ENCODE measurements at regions not wholly inside any gene's neighbourhood (a gene's known extent, or its start where the extent isn't known, plus 50 kb on each side); places are given as distances from the start of the nearest gene placed in this dataset.
"Not testable (repeated sequence)": the region's sequence is repeated elsewhere in the genome, so short reads cannot be mapped to it uniquely, and the experiment has no call there.

GRCh38 chr7:130789436-130789835 lies 55.4 kb upstream of the KLF14 start:
- no peaks in the 10 kb centered on the region for H3K4me1 ChIP-seq (ENCODE audit: insufficient read depth, low read length)
- H3K36me3 ChIP-seq (ENCODE audit: insufficient read depth, low read length): no peaks in the 10 kb centered on the region
- H3K4me2 ChIP-seq (ENCODE audit: insufficient read depth, low read length): no peak overlapping the region
- H3K4me3 ChIP-seq (ENCODE audit: insufficient read depth, low read length): no peak overlapping the region
- no peaks in the 10 kb centered on the region for H4K20me1 ChIP-seq (ENCODE audit: insufficient read depth, low read length)
- H2AFZ ChIP-seq (ENCODE audit: low read length): peak overlapping the region; percentile 54
- no peaks in the 10 kb centered on the region for H3K9me3 ChIP-seq (ENCODE audit: low read depth, low read length)
- no peak for TF ChIP-seq CTCF (IDR thresholded peaks at IDR 0.05; ENCODE audit: extremely low read depth, low read depth, low read length)
- DNase-seq (ENCODE audit: insufficient read length, low spot score, missing footprints): no peak
- peaks cover 8% of the 10 kb centered on the region for H3K27me3 ChIP-seq (ENCODE audit: insufficient read depth, low read length)
- no peak overlapping the region for H3K27ac ChIP-seq (ENCODE audit: low read depth, low read length)
- no peaks in the 10 kb centered on the region for H3K79me2 ChIP-seq (ENCODE audit: insufficient read depth, low read length)

- H3K79me2 ChIP-seq (ENCODE audit: insufficient read depth, low read length): no peaks in the 10 kb centered on the region
- H3K36me3 ChIP-seq (ENCODE audit: insufficient read depth, low read length): no peaks in the 10 kb centered on the region
- no peaks in the 10 kb centered on the region for H4K20me1 ChIP-seq (ENCODE audit: insufficient read depth, low read length)
- no peak for TF ChIP-seq CTCF (IDR thresholded peaks at IDR 0.05; ENCODE audit: extremely low read depth, low read depth, low read length)
- no peaks in the 10 kb centered on the region for H3K9me3 ChIP-seq (ENCODE audit: low read depth, low read length)
- H3K4me1 ChIP-seq (ENCODE audit: insufficient read depth, low read length): no peaks in the 10 kb centered on the region
- no peaks in the 10 kb centered on the region for H3K27me3 ChIP-seq (ENCODE audit: insufficient read depth, low read length)
- H3K4me2 ChIP-seq (ENCODE audit: insufficient read depth, low read length): no peak overlapping the region
- no peak for DNase-seq (ENCODE audit: insufficient read length, low spot score, missing footprints)
- H3K4me3 ChIP-seq (ENCODE audit: insufficient read depth, low read length): no peak overlapping the region
- no peak overlapping the region for H2AFZ ChIP-seq (ENCODE audit: low read length)
- H3K27ac ChIP-seq (ENCODE audit: low read depth, low read length): no peak overlapping the region
Observed at GRCh38 chr7:130791746-130792145, 57.7 kb upstream of the KLF14 start.

- no peaks in the 10 kb centered on the region for H3K27me3 ChIP-seq (ENCODE audit: insufficient read depth, low read length)
- H3K79me2 ChIP-seq (ENCODE audit: insufficient read depth, low read length): no peaks in the 10 kb centered on the region
- no peaks in the 10 kb centered on the region for H4K20me1 ChIP-seq (ENCODE audit: insufficient read depth, low read length)
- peak; percentile 24 for TF ChIP-seq CTCF (IDR thresholded peaks at IDR 0.05; ENCODE audit: extremely low read depth, low read depth, low read length)
- peak overlapping the region; percentile 25 for H3K27ac ChIP-seq (ENCODE audit: low read depth, low read length)
- H3K4me3 ChIP-seq (ENCODE audit: insufficient read depth, low read length): peak overlapping the region; percentile 46
- no peaks in the 10 kb centered on the region for H3K4me1 ChIP-seq (ENCODE audit: insufficient read depth, low read length)
- no peaks in the 10 kb centered on the region for H3K9me3 ChIP-seq (ENCODE audit: low read depth, low read length)
- H3K4me2 ChIP-seq (ENCODE audit: insufficient read depth, low read length): peak overlapping the region; percentile 69
- DNase-seq (ENCODE audit: insufficient read length, low spot score, missing footprints): no peak
- no peaks in the 10 kb centered on the region for H3K36me3 ChIP-seq (ENCODE audit: insufficient read depth, low read length)
- H2AFZ ChIP-seq (ENCODE audit: low read length): peak overlapping the region; percentile 61
Observed at GRCh38 chr7:130793855-130794618, 60.0 kb upstream of the KLF14 start.

- no peak for DNase-seq (ENCODE audit: insufficient read length, low spot score, missing footprints)
- peak overlapping the region; percentile 46 for H3K4me3 ChIP-seq (ENCODE audit: insufficient read depth, low read length)
- no peaks in the 10 kb centered on the region for H3K27me3 ChIP-seq (ENCODE audit: insufficient read depth, low read length)
- TF ChIP-seq CTCF (IDR thresholded peaks at IDR 0.05; ENCODE audit: extremely low read depth, low read depth, low read length): no peak
- H3K4me2 ChIP-seq (ENCODE audit: insufficient read depth, low read length): peak overlapping the region; percentile 69
- H3K4me1 ChIP-seq (ENCODE audit: insufficient read depth, low read length): no peaks in the 10 kb centered on the region
- H3K79me2 ChIP-seq (ENCODE audit: insufficient read depth, low read length): no peaks in the 10 kb centered on the region
- H3K36me3 ChIP-seq (ENCODE audit: insufficient read depth, low read length): no peaks in the 10 kb centered on the region
- no peaks in the 10 kb centered on the region for H3K9me3 ChIP-seq (ENCODE audit: low read depth, low read length)
- no peaks in the 10 kb centered on the region for H4K20me1 ChIP-seq (ENCODE audit: insufficient read depth, low read length)
- H2AFZ ChIP-seq (ENCODE audit: low read length): peak overlapping the region; percentile 61
- H3K27ac ChIP-seq (ENCODE audit: low read depth, low read length): peak overlapping the region; percentile 25
Observed at GRCh38 chr7:130794619-130794922, 60.6 kb upstream of the KLF14 start.

- not testable (repeated sequence) for H3K4me2 ChIP-seq (ENCODE audit: insufficient read depth, low read length); H3K79me2 ChIP-seq (ENCODE audit: insufficient read depth, low read length); H2AFZ ChIP-seq (ENCODE audit: low read length); H3K27me3 ChIP-seq (ENCODE audit: insufficient read depth, low read length); DNase-seq (ENCODE audit: insufficient read length, low spot score, missing footprints); H3K4me3 ChIP-seq (ENCODE audit: insufficient read depth, low read length); H3K9me3 ChIP-seq (ENCODE audit: low read depth, low read length); H3K4me1 ChIP-seq (ENCODE audit: insufficient read depth, low read length); H4K20me1 ChIP-seq (ENCODE audit: insufficient read depth, low read length); H3K27ac ChIP-seq (ENCODE audit: low read depth, low read length); H3K36me3 ChIP-seq (ENCODE audit: insufficient read depth, low read length)
Observed at GRCh38 chr7:130796425-130796824, 62.4 kb upstream of the KLF14 start.
